ENCODE measurements at regions not wholly inside any gene's neighbourhood (a gene's known extent, or its start where the extent isn't known, plus 50 kb on each side); places are given as distances from the start of the nearest gene placed in this dataset.

- TF ChIP-seq CTCF (IDR thresholded peaks at IDR 0.05 in 2 of 3, conservative IDR thresholded peaks at IDR 0.05 in 1 of 3; ENCODE audit: borderline replicate concordance in 1 of 3, insufficient read depth in 1 of 3, low read depth in 2 of 3, low read length in 2 of 3) (no peak), EZH2 (IDR thresholded peaks at IDR 0.05) (no peak), POLR2AphosphoS5 (IDR thresholded peaks at IDR 0.05; ENCODE audit: low read depth, low read length) (no peak), RAD21 (IDR thresholded peaks at IDR 0.05; ENCODE audit: low read depth) (no peak), TCF7L2 (IDR thresholded peaks at IDR 0.05; ENCODE audit: borderline replicate concordance, extremely low read depth, insufficient read depth, insufficient read length) (no peak), REST (IDR thresholded peaks at IDR 0.05; ENCODE audit: low read depth) (no peak), POLR2A (IDR thresholded peaks at IDR 0.05; ENCODE audit: borderline replicate concordance, extremely low read depth, insufficient read depth, insufficient read length) (no peak), EZH2phosphoT487 (IDR thresholded peaks at IDR 0.05; ENCODE audit: borderline replicate concordance) (no peak), YY1 (IDR thresholded peaks at IDR 0.05; ENCODE audit: extremely low read depth, insufficient replicate concordance, low read depth, low read length) (no peak), MAX (IDR thresholded peaks at IDR 0.05) (no peak), SP1 (IDR thresholded peaks at IDR 0.05; ENCODE audit: low read depth) (no peak)
Observed at GRCh38 chr1:201717286-201717685, 111.7 kb upstream of the IPO9 start.
